Keratinocyte (primary cell): ENCODE measurements at regions not wholly inside any gene's neighbourhood (a gene's known extent, or its start where the extent isn't known, plus 50 kb on each side); places are given as distances from the start of the nearest gene placed in this dataset.

Experiments used
- DNase-seq: peaks from one replicate; pipeline ENCODE4 v3.0.0-alpha.2; 2011; ENCODE audit warnings: low read depth, missing footprints, low spot score
- FAIRE-seq: peaks from 2 replicates; lab custom pipeline; 2011; peaks lifted over from hg19 to GRCh38; lab: Jason Lieb, UNC
- H2AFZ ChIP-seq: 2 replicates; pipeline ENCODE4 v1.6.0; 2012; ENCODE audit warnings: low read length, control low read depth, inconsistent platforms; ENCODE audit not compliant: control insufficient read depth
- H3K27ac ChIP-seq: 2 replicates; pipeline ENCODE4 v1.5.1; 2011; ENCODE audit warnings: low read length; ENCODE audit not compliant: control insufficient read depth, insufficient read depth
- H3K27me3 ChIP-seq: 3 replicates; pipeline ENCODE4 v1.6.0; 2011; ENCODE audit warnings: low read length; ENCODE audit not compliant: control insufficient read depth, insufficient read depth; ENCODE audit errors: extremely low read depth
- H3K36me3 ChIP-seq, 2 experiments: 2 replicates in 1 of 2; 3 replicates in 1 of 2; pipeline ENCODE4 v1.5.1; 2011; ENCODE audit warnings: low read length in 2 of 2, mild to moderate bottlenecking in 1 of 2; ENCODE audit not compliant: control insufficient read depth in 2 of 2, insufficient read depth in 2 of 2; ENCODE audit errors: extremely low read depth in 1 of 2
- H3K4me1 ChIP-seq: 3 replicates; pipeline ENCODE4 v1.5.1; 2011; ENCODE audit warnings: low read length; ENCODE audit not compliant: control insufficient read depth, insufficient read depth; ENCODE audit errors: extremely low read depth
- H3K4me2 ChIP-seq: 3 replicates; pipeline ENCODE4 v1.6.0; 2011; ENCODE audit warnings: low read depth, low read length; ENCODE audit not compliant: control insufficient read depth, insufficient read depth; ENCODE audit errors: extremely low read depth
- H3K4me3 ChIP-seq, 3 experiments: fragments of 200-600 bp in 1 of 3; sonication (generic) in 1 of 3; 2 replicates in 2 of 3; 3 replicates in 1 of 3; pipeline ENCODE4 v1.5.1; 2011 to 2016; ENCODE audit warnings: low read length in 3 of 3, mild to moderate bottlenecking in 3 of 3, control low read depth in 2 of 3, inconsistent platforms in 1 of 3, low read depth in 1 of 3, mixed read lengths in 1 of 3, mixed run types in 1 of 3, moderate library complexity in 1 of 3; ENCODE audit not compliant: control insufficient read depth in 2 of 3, insufficient read depth in 2 of 3; ENCODE audit errors: extremely low read depth in 1 of 3
- H3K79me2 ChIP-seq: 2 replicates; pipeline ENCODE4 v1.6.0; 2012; ENCODE audit warnings: low read length; ENCODE audit not compliant: control insufficient read depth, insufficient read depth
- H3K9ac ChIP-seq: 3 replicates; pipeline ENCODE4 v1.6.0; 2011; ENCODE audit warnings: low read length; ENCODE audit not compliant: control insufficient read depth, insufficient read depth; ENCODE audit errors: extremely low read depth
- H3K9me1 ChIP-seq: 3 replicates; pipeline ENCODE4 v1.6.0; 2011; ENCODE audit warnings: low read length; ENCODE audit not compliant: control insufficient read depth, insufficient read depth; ENCODE audit errors: extremely low read depth
- H3K9me3 ChIP-seq: 2 replicates; pipeline ENCODE4 v1.5.1; 2012; ENCODE audit warnings: low read depth, low read length; ENCODE audit not compliant: control insufficient read depth
- H4K20me1 ChIP-seq: 3 replicates; pipeline ENCODE4 v1.6.0; 2011; ENCODE audit warnings: low read length; ENCODE audit not compliant: control insufficient read depth, insufficient read depth; ENCODE audit errors: extremely low read depth
- EZH2 ChIP-seq: IDR thresholded peaks from one replicate; pipeline ENCODE4 v1.6.1; 2012; ENCODE audit warnings: inconsistent platforms, mild to moderate bottlenecking, low read length, moderate library complexity
- dilution Hi-C: fragments of 300-500 bp; cut with MboI; formaldehyde crosslinking; loops from one replicate; pipeline ENCODE4 v1.7.0; 2020; ENCODE audit warnings: low sequenced_read_pairs; ENCODE audit not compliant: extremely low pct_ligation_motif_present
- TF ChIP-seq, protein P1 (sequence below), 3 experiments: IDR thresholded peaks in 1 of 3; conservative IDR thresholded peaks in 1 of 3; optimal IDR thresholded peaks in 1 of 3; 2 replicates in 2 of 3; 3 replicates in 1 of 3; pipeline versions ENCODE3 to v1.5.1; 2011; ENCODE audit warnings: low read length in 3 of 3, mild to moderate bottlenecking in 3 of 3, moderate library complexity in 2 of 3, control low read depth in 1 of 3, inconsistent platforms in 1 of 3; ENCODE audit not compliant: insufficient read depth in 2 of 3; ENCODE audit errors: extremely low read depth in 1 of 3

DNA sequence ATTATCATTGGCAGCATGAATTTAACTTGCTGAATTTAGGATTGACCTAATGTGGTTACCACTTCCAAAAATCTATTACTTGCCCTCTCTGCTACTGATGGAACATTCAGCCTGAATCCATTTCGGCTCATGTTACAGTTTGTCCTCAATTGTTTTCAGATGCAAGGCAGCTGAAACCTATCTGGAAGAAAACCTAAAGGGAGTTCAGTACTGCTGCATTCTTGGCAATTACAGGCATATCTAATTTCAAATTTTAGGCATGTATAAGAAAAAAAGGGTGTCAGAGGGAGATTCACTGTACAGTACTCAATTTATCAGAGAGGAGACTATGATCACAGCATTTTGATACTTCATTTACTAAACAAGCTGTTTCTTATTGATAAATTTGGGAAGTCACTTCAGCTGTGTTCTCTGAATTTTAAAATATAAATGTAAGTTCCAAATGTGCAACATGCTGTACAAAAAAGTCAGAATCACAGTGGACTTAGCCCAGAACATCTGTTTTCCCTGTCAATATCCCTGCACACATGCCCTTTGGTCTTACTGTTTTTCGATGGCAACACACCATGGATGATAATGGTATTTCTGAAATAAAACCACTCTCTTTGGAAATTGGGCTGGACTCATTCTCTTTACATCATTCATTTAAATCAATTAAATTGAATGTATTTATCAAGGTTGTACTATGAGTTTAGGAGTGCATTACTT is 651.6 kb upstream of the ADGRL4 start:
- H3K9me1 ChIP-seq, result no peaks in the 10 kb centered on the region
- H4K20me1 ChIP-seq, result no peaks in the 10 kb centered on the region
- no peaks in the 10 kb centered on the region for H3K4me1 ChIP-seq
- no peaks in the 10 kb centered on the region for H3K79me2 ChIP-seq
- no peak overlapping the region for H3K27ac ChIP-seq
- TF ChIP-seq, protein P1, sequence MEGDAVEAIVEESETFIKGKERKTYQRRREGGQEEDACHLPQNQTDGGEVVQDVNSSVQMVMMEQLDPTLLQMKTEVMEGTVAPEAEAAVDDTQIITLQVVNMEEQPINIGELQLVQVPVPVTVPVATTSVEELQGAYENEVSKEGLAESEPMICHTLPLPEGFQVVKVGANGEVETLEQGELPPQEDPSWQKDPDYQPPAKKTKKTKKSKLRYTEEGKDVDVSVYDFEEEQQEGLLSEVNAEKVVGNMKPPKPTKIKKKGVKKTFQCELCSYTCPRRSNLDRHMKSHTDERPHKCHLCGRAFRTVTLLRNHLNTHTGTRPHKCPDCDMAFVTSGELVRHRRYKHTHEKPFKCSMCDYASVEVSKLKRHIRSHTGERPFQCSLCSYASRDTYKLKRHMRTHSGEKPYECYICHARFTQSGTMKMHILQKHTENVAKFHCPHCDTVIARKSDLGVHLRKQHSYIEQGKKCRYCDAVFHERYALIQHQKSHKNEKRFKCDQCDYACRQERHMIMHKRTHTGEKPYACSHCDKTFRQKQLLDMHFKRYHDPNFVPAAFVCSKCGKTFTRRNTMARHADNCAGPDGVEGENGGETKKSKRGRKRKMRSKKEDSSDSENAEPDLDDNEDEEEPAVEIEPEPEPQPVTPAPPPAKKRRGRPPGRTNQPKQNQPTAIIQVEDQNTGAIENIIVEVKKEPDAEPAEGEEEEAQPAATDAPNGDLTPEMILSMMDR (optimal IDR thresholded peaks at IDR 0.05 in 1 of 3, IDR thresholded peaks at IDR 0.05 in 1 of 3, conservative IDR thresholded peaks at IDR 0.05 in 1 of 3; ENCODE audit: extremely low read depth in 1 of 3, insufficient read depth in 2 of 3, low read length in 3 of 3), result no peak
- no peak for TF ChIP-seq EZH2
- no peak for DNase-seq
- H3K9me3 ChIP-seq, result no peaks in the 10 kb centered on the region
- no peaks in the 10 kb centered on the region for H3K36me3 ChIP-seq
- dilution Hi-C loops, result no loop called here
- H2AFZ ChIP-seq, result no peak overlapping the region
- FAIRE-seq, result no peak
- no peak overlapping the region for H3K4me3 ChIP-seq
- no peaks in the 10 kb centered on the region for H3K27me3 ChIP-seq
- no peak overlapping the region for H3K4me2 ChIP-seq
- no peak overlapping the region for H3K9ac ChIP-seq

DNA sequence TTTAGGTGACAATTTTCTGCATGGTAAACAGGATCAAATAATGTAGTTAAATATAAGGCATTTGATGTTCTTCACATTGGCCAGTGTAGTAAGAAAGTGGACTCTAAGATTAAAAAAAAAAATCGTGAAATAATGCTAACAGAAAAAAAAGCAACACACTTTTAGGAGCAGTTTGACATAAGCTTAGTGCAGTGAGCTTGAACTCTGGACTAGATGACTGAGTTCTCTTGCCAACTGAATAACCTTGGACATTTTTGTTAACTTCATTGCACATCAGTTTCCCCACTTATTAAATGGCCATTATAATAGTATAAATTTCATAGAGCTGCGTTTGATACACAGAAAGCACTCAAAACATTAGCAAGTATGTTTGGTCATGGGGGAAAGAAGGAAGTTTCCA is 649.3 kb upstream of the ADGRL4 start:
- H3K27me3 ChIP-seq, result no peaks in the 10 kb centered on the region
- no peak overlapping the region for H3K4me3 ChIP-seq
- H3K79me2 ChIP-seq, result no peaks in the 10 kb centered on the region
- TF ChIP-seq EZH2, result no peak
- TF ChIP-seq, protein P1 (optimal IDR thresholded peaks at IDR 0.05 in 1 of 3, IDR thresholded peaks at IDR 0.05 in 1 of 3, conservative IDR thresholded peaks at IDR 0.05 in 1 of 3; ENCODE audit: extremely low read depth in 1 of 3, insufficient read depth in 2 of 3, low read length in 3 of 3), result no peak
- H4K20me1 ChIP-seq, result no peaks in the 10 kb centered on the region
- no peak overlapping the region for H2AFZ ChIP-seq
- H3K36me3 ChIP-seq, result no peaks in the 10 kb centered on the region
- H3K9me3 ChIP-seq, result no peaks in the 10 kb centered on the region
- FAIRE-seq, result no peak
- no peak for DNase-seq
- H3K27ac ChIP-seq, result no peak overlapping the region
- H3K9me1 ChIP-seq, result no peaks in the 10 kb centered on the region
- no peaks in the 10 kb centered on the region for H3K4me1 ChIP-seq
- no peak overlapping the region for H3K4me2 ChIP-seq
- dilution Hi-C loops, result no loop called here
- no peak overlapping the region for H3K9ac ChIP-seq
